Neural progenitor cell (in vitro differentiated cells): ENCODE measurements at regions not wholly inside any gene's neighbourhood (a gene's known extent, or its start where the extent isn't known, plus 50 kb on each side); places are given as distances from the start of the nearest gene placed in this dataset.

Source experiments
- EZH2 ChIP-seq: fragments of 200-600 bp; sonication (generic); IDR thresholded peaks from 2 replicates; pipeline ENCODE4 v1.6.1; 2017; ENCODE audit warnings: antibody characterized with exemption, mild to moderate bottlenecking, moderate library complexity
- TF ChIP-seq, protein P1 (sequence below): fragments of 200-600 bp; sonication (generic); IDR thresholded peaks from 2 replicates; pipeline ENCODE4 v1.5.1; 2017; ENCODE audit warnings: antibody characterized with exemption, mild to moderate bottlenecking

- TF ChIP-seq, protein P1, sequence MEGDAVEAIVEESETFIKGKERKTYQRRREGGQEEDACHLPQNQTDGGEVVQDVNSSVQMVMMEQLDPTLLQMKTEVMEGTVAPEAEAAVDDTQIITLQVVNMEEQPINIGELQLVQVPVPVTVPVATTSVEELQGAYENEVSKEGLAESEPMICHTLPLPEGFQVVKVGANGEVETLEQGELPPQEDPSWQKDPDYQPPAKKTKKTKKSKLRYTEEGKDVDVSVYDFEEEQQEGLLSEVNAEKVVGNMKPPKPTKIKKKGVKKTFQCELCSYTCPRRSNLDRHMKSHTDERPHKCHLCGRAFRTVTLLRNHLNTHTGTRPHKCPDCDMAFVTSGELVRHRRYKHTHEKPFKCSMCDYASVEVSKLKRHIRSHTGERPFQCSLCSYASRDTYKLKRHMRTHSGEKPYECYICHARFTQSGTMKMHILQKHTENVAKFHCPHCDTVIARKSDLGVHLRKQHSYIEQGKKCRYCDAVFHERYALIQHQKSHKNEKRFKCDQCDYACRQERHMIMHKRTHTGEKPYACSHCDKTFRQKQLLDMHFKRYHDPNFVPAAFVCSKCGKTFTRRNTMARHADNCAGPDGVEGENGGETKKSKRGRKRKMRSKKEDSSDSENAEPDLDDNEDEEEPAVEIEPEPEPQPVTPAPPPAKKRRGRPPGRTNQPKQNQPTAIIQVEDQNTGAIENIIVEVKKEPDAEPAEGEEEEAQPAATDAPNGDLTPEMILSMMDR = no peak
- no peak for TF ChIP-seq EZH2
Observed at GRCh38 chr11:37504921-37505320, 906.9 kb upstream of the RAG2 start.
